K562 (cell line): ENCODE measurements at regions not wholly inside any gene's neighbourhood (a gene's known extent, or its start where the extent isn't known, plus 50 kb on each side); places are given as distances from the start of the nearest gene placed in this dataset.

ENCODE experiments used
- ATAC-seq: fragments of 200-7000 bp; cut with Tn5 transposase; 3 replicates; pipeline ENCODE4 v1.9.1; 2020; ENCODE audit warnings: moderate library complexity
- BruUV-seq: library from RNA; stranded (reverse); fragments of 400-500 nt; replicated peaks from 2 replicates; lab custom pipeline; 2021; lab: Mats Ljungman, UMichigan
- CTCF ChIA-PET: fragments of 300-600 bp; formaldehyde crosslinking; extraction: SDS; loops from one replicate; lab custom pipeline; 2021; ENCODE audit warnings: low intra/inter-chr PET ratio; lab: Yijun Ruan, JAX
- POLR2A ChIA-PET: fragments of 300-600, 350-650 bp; sonication (Branson Sonifier 250); formaldehyde crosslinking; extraction: SDS; loops from one replicate; lab custom pipeline; 2021; ENCODE audit warnings: antibody characterized with exemption, inconsistent platforms; lab: Yijun Ruan, JAX
- DNase-seq, 4 experiments: peaks; one replicate each; pipeline versions ENCODE4 v3.0.0 to v3.0.0-alpha.2; 2011 to 2018; ENCODE audit warnings: low spot score in 3 of 4, mixed read lengths in 3 of 4; ENCODE audit errors: extremely low read depth in 1 of 4
- FAIRE-seq: peaks from 2 replicates; lab custom pipeline; 2011; peaks lifted over from hg19 to GRCh38; lab: Jason Lieb, UNC
- H2AFZ ChIP-seq: 2 replicates; pipeline ENCODE4 v1.6.0; 2011; ENCODE audit warnings: low read depth, low read length, control low read depth, inconsistent platforms
- H3K27ac ChIP-seq: fragments of 200-600 bp; 3 replicates; pipeline ENCODE4 v1.8.0; 2011; ENCODE audit warnings: low read depth, mild to moderate bottlenecking, control low read depth, inconsistent platforms, low read length, moderate library complexity, mixed read lengths; ENCODE audit errors: extremely low read depth
- H3K27me3 ChIP-seq, 2 experiments: fragments of 300-600 bp in 1 of 2; 2 replicates in 1 of 2; 3 replicates in 1 of 2; pipeline versions ENCODE4 v1.6.0 to v1.8.0; 2011; ENCODE audit warnings: inconsistent platforms in 2 of 2, low read length in 2 of 2, mild to moderate bottlenecking in 1 of 2, mixed read lengths in 1 of 2, moderate library complexity in 1 of 2; ENCODE audit not compliant: control insufficient read depth in 2 of 2, insufficient read depth in 2 of 2
- H3K36me3 ChIP-seq: fragments of 300-600 bp; 3 replicates; pipeline ENCODE4 v1.8.0; 2011; ENCODE audit warnings: mild to moderate bottlenecking, low read length, inconsistent platforms; ENCODE audit not compliant: control insufficient read depth, insufficient read depth
- H3K4me1 ChIP-seq, 2 experiments: fragments of 200-600 bp in 1 of 2; replicated peaks in 1 of 2; 2 replicates in 1 of 2; 3 replicates in 1 of 2; pipeline versions ENCODE4 v1.5.1 to v1.8.0; 2011; ENCODE audit warnings: inconsistent platforms in 2 of 2, low read length in 2 of 2, mild to moderate bottlenecking in 1 of 2, mixed read lengths in 1 of 2, moderate library complexity in 1 of 2; ENCODE audit not compliant: control insufficient read depth in 2 of 2, insufficient read depth in 2 of 2
- H3K4me2 ChIP-seq: 2 replicates; pipeline ENCODE4 v1.6.1; 2011; ENCODE audit warnings: low read length, control low read depth, inconsistent platforms, mixed read lengths; ENCODE audit not compliant: insufficient read depth
- H3K4me3 ChIP-seq: fragments of 200-600 bp; sonication (generic), shearing (Covaris generic); 2 replicates; pipeline ENCODE4 v1.5.1; 2016; ENCODE audit warnings: control low read depth, inconsistent platforms
- H3K79me2 ChIP-seq: fragments of 200-600 bp; 3 replicates; pipeline ENCODE4 v1.8.0; 2011; ENCODE audit warnings: low read length, inconsistent platforms; ENCODE audit not compliant: control insufficient read depth, insufficient read depth
- H3K9ac ChIP-seq, 2 experiments: 2 replicates each; pipeline versions ENCODE4 v1.6.0 to v1.6.1; 2011; ENCODE audit warnings: low read depth in 2 of 2, low read length in 2 of 2, control low read depth in 1 of 2, inconsistent platforms in 1 of 2, mild to moderate bottlenecking in 1 of 2, mixed read lengths in 1 of 2; ENCODE audit not compliant: insufficient read depth in 1 of 2
- H3K9me1 ChIP-seq: one replicate; pipeline ENCODE4 v1.6.0; 2011; ENCODE audit warnings: inconsistent platforms, mild to moderate bottlenecking, low read length, moderate library complexity; ENCODE audit not compliant: control insufficient read depth, insufficient read depth
- H3K9me3 ChIP-seq: replicated peaks from 2 replicates; pipeline ENCODE4 v1.5.1; 2011; ENCODE audit warnings: low read depth, low read length, inconsistent platforms; ENCODE audit not compliant: control insufficient read depth, insufficient read depth
- H4K20me1 ChIP-seq: replicated peaks from 2 replicates; pipeline ENCODE4 v1.6.1; 2011; ENCODE audit warnings: low read length, inconsistent platforms, mixed read lengths; ENCODE audit not compliant: control insufficient read depth, insufficient read depth
- AFF1 ChIP-seq, 2 experiments: fragments of 450-650 bp; IDR thresholded peaks; 2 replicates each; pipeline ENCODE4 v1.6.1; 2018; ENCODE audit warnings: mild to moderate bottlenecking in 2 of 2, low read depth in 1 of 2; ENCODE audit not compliant: partially characterized antibody in 2 of 2
- DDX20 ChIP-seq: fragments of 450-650 bp; IDR thresholded peaks from 2 replicates; pipeline ENCODE4 v1.6.1; 2016; ENCODE audit warnings: missing genetic modification characterization, low read depth, mild to moderate bottlenecking, missing compliant biosample characterization, moderate library complexity
- EGR1 ChIP-seq: fragments of 450-650 bp; conservative IDR thresholded peaks from 2 replicates; pipeline ENCODE4 v1.6.1; 2017; ENCODE audit warnings: mild to moderate bottlenecking
- NCOA4 ChIP-seq: fragments of 450-650 bp; IDR thresholded peaks from 2 replicates; pipeline ENCODE4 v1.6.1; 2018; ENCODE audit warnings: mild to moderate bottlenecking; ENCODE audit not compliant: partially characterized antibody
- SRSF7 ChIP-seq: fragments of 200-400 bp; formaldehyde crosslinking; optimal IDR thresholded peaks from 2 replicates; pipeline ENCODE3; 2017; ENCODE audit warnings: mild to moderate bottlenecking, low read depth, low read length
- ZNF224 ChIP-seq: sonication (generic); formaldehyde crosslinking; IDR thresholded peaks from 2 replicates; pipeline ENCODE4 v1.8.0; 2022; ENCODE audit warnings: mild to moderate bottlenecking, missing genetic modification reagents
- ZSCAN32 ChIP-seq: fragments of 450-650 bp; formaldehyde crosslinking; IDR thresholded peaks from 2 replicates; pipeline ENCODE4 v1.4.0; 2020; ENCODE audit warnings: mild to moderate bottlenecking, moderate library complexity
- WGBS: fragments of 100-300 bp; shearing (Covaris generic); methylation state at CpG from one replicate; pipeline ENCODE4 v1.1.6; 2016; ENCODE audit warnings: low coverage, mixed read lengths; ENCODE audit not compliant: insufficient coverage; ENCODE audit errors: missing lambda C conversion rate; 5-methylcytosine and 5-hydroxymethylcytosine counted together
- in situ Hi-C: fragments of 300-500 bp; cut with MboI; formaldehyde crosslinking; loops from 4 replicates; pipeline ENCODE4 v1.15.0; 2018; ENCODE audit warnings: inconsistent platforms, mixed read lengths
- intact Hi-C: fragments of 100-400 bp; cut with micrococcal nuclease; formaldehyde crosslinking; loops from 2 replicates; pipeline ENCODE4 v1.14.2; 2022

- FAIRE-seq (no peak), DNase-seq (no peak), ATAC-seq (no peak)
- Histone ChIP-seq H3K4me3 (no peak overlapping the region), H4K20me1 (no peaks in the 10 kb centered on the region), H3K4me1 (no peaks in the 10 kb centered on the region), H3K36me3 (no peaks in the 10 kb centered on the region), H2AFZ (no peak overlapping the region), H3K4me2 (no peak overlapping the region), H3K79me2 (no peaks in the 10 kb centered on the region), H3K9me3 (no peaks in the 10 kb centered on the region), H3K9ac (no peak overlapping the region), H3K9me1 (no peaks in the 10 kb centered on the region), H3K27ac (no peak overlapping the region), H3K27me3 (no peaks in the 10 kb centered on the region)
- no TSS peak for BruUV-seq
- TF ChIP-seq ZNF224 (CRISPR knock-in tag) (no peak), SRSF7 (no peak), DDX20 (tag) (no peak)
- POLR2A ChIA-PET: no interaction called here
- intact Hi-C loops: no loop called here
- in situ Hi-C loops: no loop called here
- CTCF ChIA-PET: no interaction called here
Measured at GRCh38 chr2:146527166-146527565, 1317.7 kb upstream of the ACVR2A start.

GRCh38 chr2:146523196-146523595, 1321.6 kb upstream of the ACVR2A start:
- in situ Hi-C loops: no loop called here
- DNase-seq: no peak
- WGBS: 6% methylated on average over 1 of the region's 1 CpG
- Histone ChIP-seq H3K4me2 (no peak overlapping the region), H3K36me3 (no peaks in the 10 kb centered on the region), H2AFZ (no peak overlapping the region), H3K9me3 (peaks cover 2% of the 10 kb centered on the region), H3K79me2 (no peaks in the 10 kb centered on the region), H3K27ac (no peak overlapping the region), H3K9me1 (no peaks in the 10 kb centered on the region), H4K20me1 (no peaks in the 10 kb centered on the region), H3K4me1 (no peaks in the 10 kb centered on the region), H3K9ac (no peak overlapping the region), H3K27me3 (no peaks in the 10 kb centered on the region), H3K4me3 (no peak overlapping the region)
- ChIA-PET CTCF (no interaction called here), POLR2A (no interaction called here)
- intact Hi-C loops: no loop called here
- ATAC-seq: no peak
- BruUV-seq: no TSS peak
- no peak for FAIRE-seq
- TF ChIP-seq NCOA4 (no peak), AFF1 (IDR thresholded peaks at IDR 0.05; ENCODE audit: low read depth in 1 of 2, partially characterized antibody in 2 of 2) (no peak), EGR1 (no peak), ZSCAN32 (CRISPR knock-in tag) (no peak)
